GM21737 (cell line): ENCODE measurements at regions not wholly inside any gene's neighbourhood (a gene's known extent, or its start where the extent isn't known, plus 50 kb on each side); places are given as distances from the start of the nearest gene placed in this dataset.

Experiments used
- ATAC-seq: cut with Tn5 transposase; IDR thresholded peaks from one replicate; pipeline ENCODE4 v1.9.1; 2021; ENCODE audit warnings: mild to moderate bottlenecking, moderate library complexity; ENCODE audit not compliant: unreplicated experiment

GRCh38 chr14:51539571-51540037 is 112.1 kb upstream of the FRMD6 start:
- ATAC-seq = no peak

GRCh38 chr14:51540364-51540763 is 111.3 kb upstream of the FRMD6 start:
- ATAC-seq = no peak

- no peak for ATAC-seq
These were observed 107.2 kb upstream of the FRMD6 start for GRCh38 chr14:51544471-51544870.

DNA sequence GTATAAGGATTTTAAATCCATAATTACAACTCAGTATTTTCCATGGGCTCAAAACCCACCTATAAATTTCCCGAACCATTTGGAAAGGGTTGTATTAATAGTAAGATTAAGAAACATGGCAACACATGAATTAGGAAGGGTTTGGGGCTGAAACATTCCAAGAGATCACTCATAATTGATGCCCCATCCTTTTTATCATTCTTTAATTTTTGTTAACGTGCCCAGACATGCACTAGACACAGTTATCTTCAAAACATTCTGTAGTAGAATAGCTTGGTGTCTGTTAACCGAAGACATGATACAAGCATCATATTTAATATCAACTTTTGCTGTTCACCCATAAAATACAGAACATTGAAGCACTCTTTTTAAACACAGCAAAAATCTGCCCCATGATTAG is 106.8 kb upstream of the FRMD6 start:
- no peak for ATAC-seq

- no peak for ATAC-seq
These were observed 106.3 kb upstream of the FRMD6 start for GRCh38 chr14:51545396-51545795.

DNA sequence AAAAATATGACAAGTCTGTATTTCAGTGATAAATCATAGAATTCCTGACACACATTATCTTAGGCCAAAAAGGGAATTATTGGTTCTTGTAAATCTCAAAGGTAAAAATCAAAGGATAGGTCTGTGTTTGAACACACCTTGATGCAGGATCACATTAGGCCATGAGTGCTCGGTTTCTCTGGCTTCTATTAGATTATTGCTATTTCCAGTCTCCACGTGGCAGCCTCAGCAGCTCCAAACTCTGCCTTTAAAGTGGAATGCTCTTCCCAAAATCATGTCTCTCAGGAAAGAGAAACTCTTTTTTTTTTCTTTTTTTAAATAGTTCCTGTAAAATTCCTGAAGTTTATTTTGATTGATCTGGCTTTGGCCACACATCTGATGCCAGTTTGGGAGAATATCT is 105.6 kb upstream of the FRMD6 start:
- ATAC-seq = no peak

DNA sequence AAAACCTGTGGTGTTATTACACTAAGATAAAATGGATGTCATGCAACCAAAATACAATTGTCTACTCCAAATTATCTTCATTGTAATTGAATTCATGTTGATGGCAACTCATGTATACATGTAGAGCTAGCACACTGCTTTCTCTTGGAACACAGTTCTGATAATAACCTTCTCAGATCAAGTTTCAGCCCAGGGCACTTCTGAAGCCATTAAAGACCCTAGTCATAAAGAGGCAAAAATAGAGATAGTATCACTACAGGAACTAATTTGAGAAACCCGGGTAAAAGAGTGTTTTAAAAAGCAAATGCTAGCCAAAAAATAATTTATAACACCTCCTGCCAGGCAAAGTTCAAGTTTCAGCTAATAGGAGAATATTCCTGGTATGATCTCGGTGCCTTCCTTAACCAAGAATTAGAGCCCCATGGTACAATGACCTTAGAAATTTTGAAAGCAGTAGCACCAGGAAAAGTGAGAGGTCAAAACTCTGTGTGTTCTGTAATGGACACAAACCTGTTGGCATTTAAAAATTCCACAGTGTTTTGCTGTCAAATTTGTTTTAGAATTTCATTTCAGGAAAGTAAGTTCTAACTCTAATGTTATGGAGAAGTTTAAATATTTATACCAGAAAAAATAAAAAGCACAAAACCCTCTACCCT is 105.0 kb upstream of the FRMD6 start:
- ATAC-seq = no peak

- no peak for ATAC-seq
These were observed 104.5 kb upstream of the FRMD6 start for GRCh38 chr14:51547260-51547659.

GRCh38 chr14:51547701-51548100 is 104.0 kb upstream of the FRMD6 start:
- no peak for ATAC-seq

DNA sequence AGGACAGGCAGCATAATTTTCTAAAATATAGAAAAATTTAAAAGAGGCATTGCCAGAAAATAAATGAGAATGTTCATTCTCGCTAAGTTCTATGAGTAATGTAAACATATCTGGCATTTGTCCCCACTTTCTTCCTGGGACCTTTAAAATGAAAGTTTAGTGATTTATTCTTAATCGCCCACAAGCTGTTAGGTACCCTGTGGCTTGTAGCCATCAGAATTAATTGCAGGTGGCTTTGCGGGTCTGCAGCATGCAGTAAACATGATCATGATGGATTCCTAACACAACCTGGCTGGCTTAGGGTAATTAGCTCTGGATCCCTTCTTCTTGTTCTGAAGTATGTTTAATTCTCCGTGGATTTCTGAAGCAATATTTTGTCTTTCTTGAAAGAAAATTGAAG is 103.5 kb upstream of the FRMD6 start:
- ATAC-seq = no peak

- ATAC-seq = no peak
These were observed 101.1 kb upstream of the FRMD6 start for GRCh38 chr14:51550636-51551035.

DNA sequence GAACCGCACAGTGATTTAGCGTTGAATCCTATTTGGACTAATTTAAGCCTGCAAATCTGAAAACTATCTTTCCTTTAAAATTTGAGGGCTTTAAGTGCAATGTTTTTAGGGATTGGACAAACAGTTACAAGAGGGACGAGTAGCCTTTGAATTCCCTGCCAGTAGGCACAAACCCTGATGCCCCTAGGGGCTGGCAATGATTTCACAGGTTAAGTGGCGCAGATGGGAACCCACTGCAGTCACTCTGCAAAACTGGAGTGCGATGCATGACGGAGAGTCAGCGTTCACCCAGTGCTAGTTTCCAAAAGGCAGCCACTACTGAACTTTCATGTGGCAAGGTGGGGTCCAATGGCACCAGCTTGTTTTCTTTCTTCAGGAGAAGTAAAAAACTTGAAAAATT is 99.4 kb upstream of the FRMD6 start:
- ATAC-seq = no peak

GRCh38 chr14:51552768-51553404 is 98.8 kb upstream of the FRMD6 start:
- no peak for ATAC-seq

- no peak for ATAC-seq
These were observed 97.3 kb upstream of the FRMD6 start for GRCh38 chr14:51554339-51554920.

DNA sequence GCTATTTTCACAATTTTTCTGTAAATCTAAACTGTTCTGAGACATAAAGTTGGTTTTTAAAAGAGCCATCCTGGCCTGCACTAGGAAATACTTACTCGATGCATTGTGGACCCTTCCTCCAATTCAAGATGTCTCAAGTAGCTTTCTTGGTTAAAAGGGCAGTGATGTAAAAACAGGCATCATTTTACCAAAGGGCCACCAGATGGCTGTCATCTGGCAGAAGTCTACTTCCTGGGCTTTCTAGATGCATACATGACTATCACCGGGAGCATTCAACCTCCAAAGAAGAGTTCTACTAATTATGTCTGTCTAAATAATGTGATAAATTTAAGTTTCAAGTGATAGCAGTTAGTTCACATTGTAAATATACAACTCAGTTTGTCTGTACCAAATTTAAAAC is 96.8 kb upstream of the FRMD6 start:
- ATAC-seq = no peak

DNA sequence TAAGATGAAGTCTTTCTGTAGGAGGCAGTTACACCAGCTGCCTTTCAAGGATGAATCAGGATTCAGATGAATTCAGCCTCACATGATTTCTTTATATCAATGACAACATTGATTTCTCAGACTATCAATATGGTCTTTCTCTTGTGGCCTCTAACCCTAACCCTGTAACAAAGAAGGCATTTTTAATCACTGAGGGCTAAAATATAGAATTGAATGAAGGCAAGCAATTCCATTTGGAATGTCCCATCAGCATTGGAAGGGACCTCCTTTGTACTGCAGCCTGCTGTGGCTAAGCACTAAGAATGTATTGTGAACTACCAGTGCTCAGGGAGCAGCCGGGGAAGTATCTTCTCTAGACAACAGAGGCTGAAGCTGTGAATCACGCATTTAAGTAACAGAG is 90.6 kb upstream of the FRMD6 start:
- ATAC-seq = no peak

GRCh38 chr14:51562816-51563215 is 88.9 kb upstream of the FRMD6 start:
- no peak for ATAC-seq

GRCh38 chr14:51563560-51563959 is 88.2 kb upstream of the FRMD6 start:
- no peak for ATAC-seq

- no peak for ATAC-seq
These were observed 87.2 kb upstream of the FRMD6 start for GRCh38 chr14:51564460-51564859.

- no peak for ATAC-seq
These were observed 86.6 kb upstream of the FRMD6 start for GRCh38 chr14:51564986-51565604.

DNA sequence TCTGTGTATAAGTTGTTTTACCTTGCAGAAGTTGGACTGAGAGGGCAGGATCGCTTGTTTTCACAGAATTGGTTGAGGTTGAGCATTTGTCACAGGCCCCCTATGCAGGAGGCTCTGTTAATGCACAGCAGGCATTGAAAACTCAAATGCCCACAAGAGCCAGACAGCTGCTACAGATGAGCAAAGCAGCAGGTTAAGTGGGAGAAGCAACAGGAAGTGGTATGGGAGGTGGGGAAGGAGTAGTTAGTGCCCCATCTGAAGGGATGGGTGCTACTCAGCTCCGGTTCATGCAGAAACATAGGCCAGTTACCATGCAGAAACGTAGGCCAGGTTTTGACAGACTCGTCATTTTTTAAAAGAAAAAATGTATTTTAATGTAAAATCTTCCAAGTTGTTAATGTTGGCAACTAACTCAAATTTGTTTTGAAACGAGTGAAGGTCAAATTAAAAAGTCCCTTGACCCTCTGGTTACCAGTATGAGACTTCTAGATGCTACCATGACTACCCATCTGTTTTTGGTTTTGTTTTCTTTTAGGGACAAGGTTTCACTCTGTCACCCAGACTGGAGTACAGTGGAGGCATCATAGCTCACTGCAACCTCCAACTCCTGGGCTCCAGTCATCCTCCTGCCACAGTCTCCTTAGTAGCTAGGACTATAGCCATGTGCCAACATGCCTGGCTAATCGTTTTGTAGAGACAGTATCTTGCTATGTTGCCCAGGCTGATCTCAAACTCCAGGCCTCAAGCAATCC is 84.7 kb upstream of the FRMD6 start:
- ATAC-seq = no peak
